ENCODE measurements at regions not wholly inside any gene's neighbourhood (a gene's known extent, or its start where the extent isn't known, plus 50 kb on each side); places are given as distances from the start of the nearest gene placed in this dataset.

- ATAC-seq (no peak), FAIRE-seq (no peak), DNase-seq (ENCODE audit: extremely low read depth in 1 of 4, low spot score in 3 of 4) (no peak)
- CTCF ChIA-PET (ENCODE audit: low intra/inter-chr PET ratio): no interaction called here
- H4K20me1 ChIP-seq (replicated peaks; ENCODE audit: control insufficient read depth, insufficient read depth, low read length): no peaks in the 10 kb centered on the region
- H3K4me2 ChIP-seq (ENCODE audit: insufficient read depth, low read length): no peak overlapping the region
- H3K9ac ChIP-seq (ENCODE audit: insufficient read depth in 1 of 2, low read depth in 2 of 2, low read length in 2 of 2): no peak overlapping the region
- no peak overlapping the region for H2AFZ ChIP-seq (ENCODE audit: low read depth, low read length)
- WGBS (ENCODE audit: insufficient coverage, low coverage, missing lambda C conversion rate): 48% methylated on average over 1 of the region's 1 CpG
- H3K36me3 ChIP-seq (ENCODE audit: control insufficient read depth, insufficient read depth, low read length): no peaks in the 10 kb centered on the region
- peaks cover 17% of the 10 kb centered on the region for H3K9me3 ChIP-seq (replicated peaks; ENCODE audit: control insufficient read depth, insufficient read depth, low read depth, low read length)
- H3K27me3 ChIP-seq (ENCODE audit: control insufficient read depth in 2 of 2, insufficient read depth in 2 of 2, low read length in 2 of 2): no peaks in the 10 kb centered on the region
- H3K27ac ChIP-seq (ENCODE audit: extremely low read depth, low read depth, low read length): no peak overlapping the region
- no peak for TF ChIP-seq NBN (IDR thresholded peaks at IDR 0.05; ENCODE audit: low read depth)
- TF ChIP-seq ZKSCAN1 (IDR thresholded peaks at IDR 0.05; ENCODE audit: low read depth, low read length): no peak
- no peak for TF ChIP-seq ZNF224 (CRISPR knock-in tag; IDR thresholded peaks at IDR 0.05)
- TF ChIP-seq, protein P1, sequence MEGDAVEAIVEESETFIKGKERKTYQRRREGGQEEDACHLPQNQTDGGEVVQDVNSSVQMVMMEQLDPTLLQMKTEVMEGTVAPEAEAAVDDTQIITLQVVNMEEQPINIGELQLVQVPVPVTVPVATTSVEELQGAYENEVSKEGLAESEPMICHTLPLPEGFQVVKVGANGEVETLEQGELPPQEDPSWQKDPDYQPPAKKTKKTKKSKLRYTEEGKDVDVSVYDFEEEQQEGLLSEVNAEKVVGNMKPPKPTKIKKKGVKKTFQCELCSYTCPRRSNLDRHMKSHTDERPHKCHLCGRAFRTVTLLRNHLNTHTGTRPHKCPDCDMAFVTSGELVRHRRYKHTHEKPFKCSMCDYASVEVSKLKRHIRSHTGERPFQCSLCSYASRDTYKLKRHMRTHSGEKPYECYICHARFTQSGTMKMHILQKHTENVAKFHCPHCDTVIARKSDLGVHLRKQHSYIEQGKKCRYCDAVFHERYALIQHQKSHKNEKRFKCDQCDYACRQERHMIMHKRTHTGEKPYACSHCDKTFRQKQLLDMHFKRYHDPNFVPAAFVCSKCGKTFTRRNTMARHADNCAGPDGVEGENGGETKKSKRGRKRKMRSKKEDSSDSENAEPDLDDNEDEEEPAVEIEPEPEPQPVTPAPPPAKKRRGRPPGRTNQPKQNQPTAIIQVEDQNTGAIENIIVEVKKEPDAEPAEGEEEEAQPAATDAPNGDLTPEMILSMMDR (IDR thresholded peaks at IDR 0.05 in 2 of 3, conservative IDR thresholded peaks at IDR 0.05 in 1 of 3; ENCODE audit: insufficient read depth in 2 of 3, low read depth in 1 of 3, low read length in 3 of 3): no peak
- no peak for TF ChIP-seq E4F1 (CRISPR knock-in tag; IDR thresholded peaks at IDR 0.05; ENCODE audit: borderline replicate concordance)
- no peak for TF ChIP-seq ZBTB7A (IDR thresholded peaks at IDR 0.05; ENCODE audit: borderline replicate concordance, control insufficient read depth, low read depth, low read length)
- no peak for TF ChIP-seq ZNF75A (CRISPR knock-in tag; IDR thresholded peaks at IDR 0.05)
- TF ChIP-seq KLF1 (tag; IDR thresholded peaks at IDR 0.05): no peak
- no peak for TF ChIP-seq MNT (conservative IDR thresholded peaks at IDR 0.05)
- TF ChIP-seq KLF6 (CRISPR knock-in tag; IDR thresholded peaks at IDR 0.05; ENCODE audit: borderline replicate concordance): no peak
- TF ChIP-seq, protein P2, sequence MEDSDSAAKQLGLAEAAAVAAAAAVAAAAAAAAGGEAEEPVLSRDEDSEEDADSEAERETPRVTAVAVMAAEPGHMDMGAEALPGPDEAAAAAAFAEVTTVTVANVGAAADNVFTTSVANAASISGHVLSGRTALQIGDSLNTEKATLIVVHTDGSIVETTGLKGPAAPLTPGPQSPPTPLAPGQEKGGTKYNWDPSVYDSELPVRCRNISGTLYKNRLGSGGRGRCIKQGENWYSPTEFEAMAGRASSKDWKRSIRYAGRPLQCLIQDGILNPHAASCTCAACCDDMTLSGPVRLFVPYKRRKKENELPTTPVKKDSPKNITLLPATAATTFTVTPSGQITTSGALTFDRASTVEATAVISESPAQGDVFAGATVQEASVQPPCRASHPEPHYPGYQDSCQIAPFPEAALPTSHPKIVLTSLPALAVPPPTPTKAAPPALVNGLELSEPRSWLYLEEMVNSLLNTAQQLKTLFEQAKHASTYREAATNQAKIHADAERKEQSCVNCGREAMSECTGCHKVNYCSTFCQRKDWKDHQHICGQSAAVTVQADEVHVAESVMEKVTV (CRISPR knock-in tag; IDR thresholded peaks at IDR 0.05): no peak
- TF ChIP-seq, protein P3, sequence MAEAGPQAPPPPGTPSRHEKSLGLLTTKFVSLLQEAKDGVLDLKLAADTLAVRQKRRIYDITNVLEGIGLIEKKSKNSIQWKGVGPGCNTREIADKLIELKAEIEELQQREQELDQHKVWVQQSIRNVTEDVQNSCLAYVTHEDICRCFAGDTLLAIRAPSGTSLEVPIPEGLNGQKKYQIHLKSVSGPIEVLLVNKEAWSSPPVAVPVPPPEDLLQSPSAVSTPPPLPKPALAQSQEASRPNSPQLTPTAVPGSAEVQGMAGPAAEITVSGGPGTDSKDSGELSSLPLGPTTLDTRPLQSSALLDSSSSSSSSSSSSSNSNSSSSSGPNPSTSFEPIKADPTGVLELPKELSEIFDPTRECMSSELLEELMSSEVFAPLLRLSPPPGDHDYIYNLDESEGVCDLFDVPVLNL (CRISPR knock-in tag; IDR thresholded peaks at IDR 0.05; ENCODE audit: low read depth): no peak
- H3K9me1 ChIP-seq (ENCODE audit: control insufficient read depth, insufficient read depth, low read length): no peaks in the 10 kb centered on the region
- no TSS peak for BruUV-seq (replicated peaks)
- peaks cover 25% of the 10 kb centered on the region for H3K79me2 ChIP-seq (ENCODE audit: control insufficient read depth, insufficient read depth, low read length)
- no peak overlapping the region for H3K4me3 ChIP-seq
- POLR2A ChIA-PET: interaction anchor here (0.8 to 1.0 kb wide), 3 partner anchors 22 to 76 kb away, joined by 3 read pairs; no protein-coding TSS in a partner anchor
- in situ Hi-C loops (cut with MboI) (no loop called here), intact Hi-C loops (cut with micrococcal nuclease) (no loop called here)
- H3K4me1 ChIP-seq (replicated peaks in 1 of 2; ENCODE audit: control insufficient read depth in 2 of 2, insufficient read depth in 2 of 2, low read length in 2 of 2): peaks cover 16 to 26% of the 10 kb centered on the region in 2 experiments; a peak in 4 of 5 replicates
Measured at GRCh38 chr5:42989190-42989589, 50.9 kb downstream of the ANXA2R start.

Data from K562 (cell line).